Amygdala (tissue), 56 donors: ENCODE measurements at regions not wholly inside any gene's neighbourhood (a gene's known extent, or its start where the extent isn't known, plus 50 kb on each side); places are given as distances from the start of the nearest gene placed in this dataset.

Experiments used
- DNase-seq, 56 donors: peaks; one replicate each; lab custom pipeline; 2025; lab: John Stamatoyannopoulos, UW

- DNase-seq = no peak
These were observed 483.2 kb upstream of the GYPC start for GRCh38 chr2:126172631-126173184.

DNA sequence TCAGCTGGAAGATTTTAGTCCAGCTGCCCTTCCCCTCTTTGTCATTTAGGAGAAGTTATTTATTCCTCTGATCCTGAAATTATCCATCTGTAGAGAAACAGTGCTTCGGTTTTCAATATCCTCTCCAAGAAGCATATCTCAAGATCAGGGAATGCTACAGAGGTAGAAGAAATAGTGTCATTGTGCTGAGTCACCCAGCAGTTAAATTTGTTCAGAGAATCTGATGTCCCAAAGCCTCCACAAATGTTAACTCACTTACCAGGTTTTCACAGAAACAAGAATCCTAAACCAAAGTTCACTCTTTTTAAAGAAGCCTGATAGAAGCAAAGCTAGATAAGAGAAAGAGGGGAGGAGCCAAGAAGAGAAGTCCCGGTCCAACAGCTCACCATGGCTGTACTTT lies 480.7 kb upstream of the GYPC start:
- no peak for DNase-seq

DNA sequence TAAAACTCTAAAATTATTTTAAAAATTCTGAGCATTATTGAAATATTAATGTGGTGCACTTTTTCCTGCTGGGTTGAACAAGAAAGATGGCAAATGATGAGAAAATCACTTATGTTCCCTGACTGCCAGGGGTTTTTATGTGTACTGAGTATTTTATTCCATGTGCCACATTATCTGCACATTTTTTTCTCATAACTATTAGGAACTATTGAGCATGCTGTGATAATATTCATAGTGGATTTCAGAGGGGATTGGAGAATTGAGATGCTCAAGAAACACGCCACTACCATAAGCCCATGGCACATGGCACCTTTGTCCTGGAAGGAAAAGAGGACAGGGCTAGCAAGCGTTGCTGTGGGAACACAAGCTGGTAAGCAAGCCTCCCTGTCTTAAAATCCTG lies 478.5 kb upstream of the GYPC start:
- no peak for DNase-seq

- no peak for DNase-seq
These were observed 468.3 kb upstream of the GYPC start for GRCh38 chr2:126187668-126188067.

DNA sequence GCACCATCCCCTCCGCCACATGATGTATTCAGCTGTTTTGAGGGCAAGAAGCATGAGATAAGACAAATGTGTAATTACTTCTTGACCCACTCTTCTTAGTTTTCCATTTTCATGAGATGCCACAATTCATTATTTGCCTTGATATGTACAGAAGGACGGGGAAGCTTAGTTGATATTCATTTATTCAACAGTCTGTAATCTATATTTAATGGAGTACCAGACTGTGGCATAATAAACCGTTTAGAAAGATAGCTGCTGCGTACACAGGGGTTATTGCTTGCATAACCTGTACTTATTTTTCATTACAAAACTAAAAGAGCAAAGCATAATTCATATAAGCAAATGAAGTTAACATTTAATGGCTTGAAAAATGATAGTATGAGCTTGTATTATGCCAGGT lies 466.4 kb upstream of the GYPC start:
- no peak for DNase-seq

GRCh38 chr2:126200538-126200937 lies 455.4 kb upstream of the GYPC start:
- DNase-seq = no peak

DNA sequence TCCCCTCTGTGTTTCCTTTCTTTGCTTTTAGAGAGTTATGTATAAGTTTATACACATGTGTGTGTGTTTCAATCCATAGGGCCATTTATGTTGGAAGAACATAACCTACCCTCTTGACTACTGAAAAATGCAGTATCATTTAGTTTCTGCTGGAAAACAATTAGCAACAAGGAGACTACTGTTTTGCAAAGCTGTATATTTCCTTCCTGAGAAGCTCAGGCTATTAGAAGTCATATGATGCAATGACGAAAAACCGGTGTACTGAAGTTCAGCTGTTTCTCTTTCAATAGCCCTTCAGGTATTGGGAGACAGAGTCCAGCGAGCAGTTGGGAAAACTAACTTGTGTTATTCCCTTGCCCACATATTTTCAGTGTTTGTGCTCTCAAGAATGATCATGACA lies 447.7 kb upstream of the GYPC start:
- no peak for DNase-seq

DNA sequence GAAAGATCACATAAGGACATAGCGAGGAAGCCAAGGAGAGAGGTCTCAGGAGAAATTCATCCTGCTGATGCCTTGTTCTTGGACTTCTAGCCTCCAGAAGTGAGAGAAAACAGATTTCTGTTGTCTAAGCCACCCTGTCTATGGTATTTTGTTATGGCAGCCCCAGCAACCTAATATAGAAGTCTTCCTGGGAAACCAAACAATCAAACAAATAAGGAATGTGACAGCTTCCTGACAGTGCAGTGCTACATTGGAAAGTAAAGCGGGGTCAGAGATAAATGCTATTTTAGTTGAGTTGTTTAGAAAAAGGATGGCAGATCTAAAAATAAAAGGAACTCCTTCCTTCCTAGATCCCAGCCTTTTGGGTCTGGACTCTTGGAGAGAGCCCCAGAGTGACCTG lies 443.2 kb upstream of the GYPC start:
- DNase-seq = no peak

- no peak for DNase-seq
These were observed 436.9 kb upstream of the GYPC start for GRCh38 chr2:126219081-126219480.

- DNase-seq = no peak
These were observed 435.6 kb upstream of the GYPC start for GRCh38 chr2:126220331-126220730.

DNA sequence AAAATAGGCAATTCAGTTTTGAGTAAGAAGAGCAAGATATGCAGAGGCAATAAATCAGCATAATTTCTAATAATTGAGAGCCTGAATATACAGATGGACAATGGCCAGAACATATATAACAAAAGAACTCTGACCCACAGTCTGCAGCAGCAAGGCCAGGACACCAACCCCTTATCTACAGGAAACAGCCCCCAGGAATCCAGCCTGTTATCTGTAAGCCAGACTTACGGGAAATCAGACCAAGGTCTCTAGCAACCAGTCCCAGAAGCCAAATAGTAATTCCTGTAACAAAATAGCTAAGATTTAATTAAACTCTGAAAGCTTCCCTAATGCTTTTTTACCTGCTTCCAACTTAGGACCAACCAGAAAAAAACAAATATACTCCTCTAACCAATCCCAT lies 434.5 kb upstream of the GYPC start:
- no peak for DNase-seq

- no peak for DNase-seq
These were observed 433.7 kb upstream of the GYPC start for GRCh38 chr2:126222278-126222677.

DNA sequence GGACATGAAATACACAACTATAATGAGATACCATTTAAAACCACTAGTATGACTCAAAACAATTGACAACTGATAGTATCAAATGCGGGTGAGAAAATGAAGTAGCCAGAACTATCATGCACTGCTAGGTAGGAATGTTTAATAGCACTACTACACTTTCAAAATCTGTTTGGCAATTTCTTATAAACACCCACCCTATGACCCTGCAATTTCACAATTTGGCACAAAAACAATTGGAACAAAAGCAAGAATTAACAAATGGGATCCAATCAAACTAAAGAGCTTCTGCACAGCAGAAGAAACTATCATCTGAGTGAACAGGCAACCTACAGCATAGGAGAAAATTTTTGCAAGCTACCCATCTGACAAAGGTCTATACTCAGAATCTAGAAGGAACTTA lies 431.2 kb upstream of the GYPC start:
- no peak for DNase-seq

GRCh38 chr2:126227250-126227649 lies 428.7 kb upstream of the GYPC start:
- DNase-seq = no peak

- DNase-seq = no peak
These were observed 427.4 kb upstream of the GYPC start for GRCh38 chr2:126228531-126228930.

DNA sequence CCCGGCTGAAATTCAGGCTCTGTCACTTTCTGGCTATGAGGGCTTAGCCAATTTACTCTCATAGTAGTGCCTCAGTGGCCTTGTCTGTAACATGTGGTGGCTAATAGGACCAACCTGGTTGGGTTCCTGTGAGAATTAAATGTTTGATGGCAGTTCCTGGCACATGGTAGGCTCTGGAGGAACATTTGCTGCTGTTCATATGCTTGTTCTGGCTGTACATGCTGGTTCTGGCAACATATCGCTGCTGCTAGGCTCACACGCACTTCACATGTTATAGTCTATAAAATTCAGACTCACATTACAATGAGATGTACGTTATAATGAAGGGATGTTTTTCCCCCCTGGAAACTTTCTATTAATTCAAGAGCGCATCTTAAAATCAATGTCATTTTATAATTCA lies 417.7 kb upstream of the GYPC start:
- DNase-seq = no peak

DNA sequence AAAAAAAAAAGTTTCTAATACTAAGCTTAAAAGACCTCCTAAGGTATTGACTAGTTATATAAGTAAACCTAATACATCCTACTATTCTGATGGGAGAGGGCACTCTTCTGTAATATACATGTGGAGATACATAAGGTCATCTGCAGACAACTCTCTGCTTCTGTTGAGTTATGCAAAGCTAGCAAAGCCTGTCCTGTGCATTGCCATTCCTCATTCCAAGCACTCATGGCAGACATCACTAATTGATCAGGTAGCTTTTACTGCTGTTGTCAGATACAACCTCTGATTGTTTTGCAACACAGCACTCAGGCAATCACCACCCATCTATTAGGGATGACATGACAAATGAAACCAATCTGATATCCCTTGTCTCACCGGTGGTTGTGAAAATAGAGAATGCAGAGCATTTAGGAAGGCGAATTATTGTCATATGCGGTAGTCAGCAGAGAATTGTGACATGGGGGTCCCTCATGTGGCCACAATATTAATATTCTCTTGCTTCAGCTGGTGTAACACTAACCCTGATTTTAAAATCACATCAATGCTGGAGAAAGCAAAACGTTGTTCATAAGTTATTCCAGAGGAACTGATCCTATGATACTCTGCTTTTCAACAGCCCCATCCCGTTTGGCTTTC lies 416.5 kb upstream of the GYPC start:
- no peak for DNase-seq

DNA sequence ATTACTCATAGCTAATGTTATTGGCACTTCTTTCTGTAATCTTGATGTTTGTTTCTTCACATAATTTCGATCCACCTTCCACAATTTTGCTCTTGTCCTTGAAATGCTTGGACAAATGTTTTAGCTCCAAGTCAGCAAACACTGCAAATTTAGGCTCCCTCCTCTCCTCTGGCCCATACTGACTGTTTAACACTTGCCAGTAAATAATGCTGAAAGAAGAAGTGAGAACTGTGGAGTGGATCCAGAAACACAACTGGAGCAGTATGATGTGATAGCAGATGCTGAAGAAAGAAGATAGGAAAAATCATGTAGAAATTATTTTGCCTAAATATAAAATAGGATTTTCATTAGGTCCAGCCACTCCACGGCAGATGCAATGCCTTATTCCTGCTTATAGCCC lies 415.0 kb upstream of the GYPC start:
- DNase-seq = no peak

GRCh38 chr2:126241411-126241810 lies 414.5 kb upstream of the GYPC start:
- DNase-seq = no peak

GRCh38 chr2:126244937-126245336 lies 411.0 kb upstream of the GYPC start:
- peak in 3 of 56 donors; percentile 7 to 19 (median 8) for DNase-seq

DNA sequence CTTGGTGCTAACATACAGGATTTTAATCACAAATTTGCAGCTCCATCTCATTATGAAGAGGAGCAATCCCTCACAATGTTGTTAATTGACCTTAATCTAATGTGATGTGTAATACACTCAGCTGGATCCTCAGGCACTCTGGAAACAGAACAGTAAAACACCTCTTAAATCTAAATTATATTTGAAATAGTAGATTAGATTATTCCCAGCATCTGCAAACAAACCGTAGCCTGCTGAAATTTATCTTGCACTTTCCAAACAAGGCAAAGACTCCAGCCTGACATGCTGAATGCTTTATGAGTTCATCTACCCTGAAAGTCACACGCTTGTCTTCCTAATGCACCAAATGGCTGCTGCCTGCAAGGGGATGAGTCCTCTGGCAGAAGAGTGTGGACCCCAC lies 402.3 kb upstream of the GYPC start:
- no peak for DNase-seq

GRCh38 chr2:126264625-126265024 lies 391.3 kb upstream of the GYPC start:
- DNase-seq = no peak

DNA sequence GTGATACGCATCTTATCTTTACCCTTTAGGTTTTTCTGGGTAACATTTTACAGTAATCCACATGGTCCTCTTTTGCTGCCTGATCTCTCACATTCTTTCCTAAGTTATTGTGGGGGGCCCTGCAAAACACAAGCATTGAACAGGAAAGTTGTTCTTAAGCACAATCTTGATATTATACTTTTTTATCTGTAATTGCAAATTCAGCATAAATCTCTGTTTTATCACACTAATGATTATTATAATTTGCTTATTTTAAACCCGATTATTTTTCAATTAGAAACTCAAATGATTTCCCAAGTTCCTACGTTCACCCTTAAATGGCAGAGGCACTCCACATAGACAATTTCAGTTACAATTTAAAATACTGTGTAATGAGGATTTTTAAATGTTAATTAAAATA lies 386.0 kb upstream of the GYPC start:
- DNase-seq = no peak
